ENCODE measurements at regions not wholly inside any gene's neighbourhood (a gene's known extent, or its start where the extent isn't known, plus 50 kb on each side); places are given as distances from the start of the nearest gene placed in this dataset.

DNA sequence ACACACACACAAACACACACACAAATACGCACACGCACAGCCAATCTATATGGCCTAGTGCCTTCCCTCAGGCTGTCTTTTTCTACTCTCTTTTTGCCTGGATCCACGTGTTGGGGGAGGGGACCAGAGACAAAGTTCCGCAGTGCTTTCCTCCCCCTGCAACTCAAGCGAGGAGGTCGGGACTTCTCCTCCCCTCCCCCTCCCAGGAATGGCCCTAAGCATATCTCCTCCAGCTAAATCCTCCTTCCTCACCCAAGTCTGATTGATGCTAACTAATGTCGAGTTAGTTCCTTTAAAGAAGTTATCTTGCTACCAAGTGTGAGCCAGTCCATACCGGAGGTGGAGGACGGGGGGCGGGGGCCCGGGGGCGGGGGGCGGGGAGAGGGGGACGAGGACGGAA lies 141.2 kb upstream of the ZIC3 start:
- Mint-ChIP-seq H3K9me3 (ENCODE audit: low read depth) (peaks cover 17% of the 10 kb centered on the region), H3K4me3 (ENCODE audit: unreplicated experiment) (no peak overlapping the region), H3K36me3 (ENCODE audit: low read depth) (no peaks in the 10 kb centered on the region), H3K27me3 (ENCODE audit: low read depth) (peaks cover 37% of the 10 kb centered on the region), H3K27ac (ENCODE audit: unreplicated experiment) (no peak overlapping the region), H3K4me1 (ENCODE audit: low read depth) (peaks cover 8% of the 10 kb centered on the region)
- TF ChIP-seq, protein P1, sequence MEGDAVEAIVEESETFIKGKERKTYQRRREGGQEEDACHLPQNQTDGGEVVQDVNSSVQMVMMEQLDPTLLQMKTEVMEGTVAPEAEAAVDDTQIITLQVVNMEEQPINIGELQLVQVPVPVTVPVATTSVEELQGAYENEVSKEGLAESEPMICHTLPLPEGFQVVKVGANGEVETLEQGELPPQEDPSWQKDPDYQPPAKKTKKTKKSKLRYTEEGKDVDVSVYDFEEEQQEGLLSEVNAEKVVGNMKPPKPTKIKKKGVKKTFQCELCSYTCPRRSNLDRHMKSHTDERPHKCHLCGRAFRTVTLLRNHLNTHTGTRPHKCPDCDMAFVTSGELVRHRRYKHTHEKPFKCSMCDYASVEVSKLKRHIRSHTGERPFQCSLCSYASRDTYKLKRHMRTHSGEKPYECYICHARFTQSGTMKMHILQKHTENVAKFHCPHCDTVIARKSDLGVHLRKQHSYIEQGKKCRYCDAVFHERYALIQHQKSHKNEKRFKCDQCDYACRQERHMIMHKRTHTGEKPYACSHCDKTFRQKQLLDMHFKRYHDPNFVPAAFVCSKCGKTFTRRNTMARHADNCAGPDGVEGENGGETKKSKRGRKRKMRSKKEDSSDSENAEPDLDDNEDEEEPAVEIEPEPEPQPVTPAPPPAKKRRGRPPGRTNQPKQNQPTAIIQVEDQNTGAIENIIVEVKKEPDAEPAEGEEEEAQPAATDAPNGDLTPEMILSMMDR (IDR thresholded peaks at IDR 0.05): no peak
- no peak for DNase-seq (ENCODE audit: low spot score)

DNA sequence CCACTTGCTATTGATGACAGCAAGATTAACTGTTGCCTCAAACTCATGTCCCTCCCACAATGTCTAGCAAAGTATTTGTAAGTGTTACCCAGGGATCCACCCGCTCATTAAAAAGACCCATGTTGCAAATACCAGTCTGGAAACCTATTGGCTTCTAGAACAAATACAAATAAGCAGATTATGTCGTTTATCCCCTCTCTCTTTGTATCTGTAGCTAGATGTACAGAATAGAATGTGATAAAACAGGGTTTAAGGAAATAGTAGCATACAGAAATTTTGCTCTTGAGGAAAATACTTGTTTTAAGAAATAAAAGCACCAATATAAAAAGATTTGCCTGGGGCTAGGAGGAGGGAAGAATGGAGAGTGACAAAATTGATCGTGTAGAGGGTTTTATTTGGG lies 142.7 kb upstream of the ZIC3 start:
- H3K4me3 Mint-ChIP-seq (ENCODE audit: unreplicated experiment): no peak overlapping the region
- no peaks in the 10 kb centered on the region for H3K36me3 Mint-ChIP-seq (ENCODE audit: low read depth)
- TF ChIP-seq, protein P1 (IDR thresholded peaks at IDR 0.05): no peak
- H3K27ac Mint-ChIP-seq (ENCODE audit: unreplicated experiment): no peak overlapping the region
- no peak for DNase-seq (ENCODE audit: low spot score)
- H3K4me1 Mint-ChIP-seq (ENCODE audit: low read depth): peaks cover 8% of the 10 kb centered on the region
- peaks cover 34% of the 10 kb centered on the region for H3K27me3 Mint-ChIP-seq (ENCODE audit: low read depth)
- H3K9me3 Mint-ChIP-seq (ENCODE audit: low read depth): peaks cover 17% of the 10 kb centered on the region

DNA sequence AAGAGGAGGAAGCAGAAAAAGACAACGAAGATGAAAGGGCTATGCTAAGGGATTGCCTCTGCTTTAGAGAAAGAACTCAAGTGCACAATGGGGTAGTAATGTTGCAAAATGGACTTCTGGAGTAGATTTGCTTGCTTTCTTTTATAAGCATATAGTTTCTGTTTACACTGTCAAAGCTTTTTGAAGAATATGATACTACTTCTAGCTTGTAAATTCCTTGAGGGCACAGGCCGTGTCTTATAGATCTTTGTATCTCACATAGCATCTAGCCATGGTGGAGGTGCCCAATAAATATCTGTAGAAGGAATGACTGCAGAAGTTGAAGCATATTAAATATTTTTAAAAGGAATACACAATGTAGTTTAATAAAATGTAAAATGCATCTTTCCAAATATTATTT lies 147.8 kb upstream of the ZIC3 start:
- peaks cover 26% of the 10 kb centered on the region for H3K9me3 Mint-ChIP-seq (ENCODE audit: low read depth)
- peaks cover 6% of the 10 kb centered on the region for H3K27me3 Mint-ChIP-seq (ENCODE audit: low read depth)
- H3K4me1 Mint-ChIP-seq (ENCODE audit: low read depth): no peaks in the 10 kb centered on the region
- H3K36me3 Mint-ChIP-seq (ENCODE audit: low read depth): no peaks in the 10 kb centered on the region
- H3K4me3 Mint-ChIP-seq (ENCODE audit: unreplicated experiment): no peak overlapping the region
- DNase-seq (ENCODE audit: low spot score): no peak
- no peak overlapping the region for H3K27ac Mint-ChIP-seq (ENCODE audit: unreplicated experiment)
- TF ChIP-seq, protein P1 (IDR thresholded peaks at IDR 0.05): no peak

DNA sequence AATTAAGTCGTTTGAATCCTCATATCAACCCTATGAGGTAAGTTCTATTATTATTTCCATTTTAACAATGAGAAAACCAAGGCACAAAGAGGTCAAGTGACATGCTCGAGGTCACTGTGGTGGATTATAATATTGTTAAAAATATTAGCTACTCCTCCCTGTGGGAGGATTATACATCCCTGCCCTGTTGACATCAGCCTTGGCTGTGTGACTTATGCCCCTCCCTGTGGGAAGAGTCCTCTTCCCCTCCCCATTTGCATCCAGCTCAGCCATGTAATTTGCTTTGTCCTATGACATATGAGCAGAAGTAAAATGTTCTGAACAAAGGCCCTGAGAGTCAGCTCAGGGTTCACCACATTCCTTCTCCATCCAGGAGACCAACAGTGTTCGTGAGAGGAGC lies 152.7 kb upstream of the ZIC3 start:
- TF ChIP-seq, protein P1 (IDR thresholded peaks at IDR 0.05): no peak
- Mint-ChIP-seq H3K27ac (ENCODE audit: unreplicated experiment) (no peak overlapping the region), H3K27me3 (ENCODE audit: low read depth) (no peaks in the 10 kb centered on the region), H3K4me1 (ENCODE audit: low read depth) (no peaks in the 10 kb centered on the region), H3K36me3 (ENCODE audit: low read depth) (no peaks in the 10 kb centered on the region), H3K4me3 (ENCODE audit: unreplicated experiment) (no peak overlapping the region), H3K9me3 (ENCODE audit: low read depth) (peaks cover 22% of the 10 kb centered on the region)
- DNase-seq (ENCODE audit: low spot score): no peak

DNA sequence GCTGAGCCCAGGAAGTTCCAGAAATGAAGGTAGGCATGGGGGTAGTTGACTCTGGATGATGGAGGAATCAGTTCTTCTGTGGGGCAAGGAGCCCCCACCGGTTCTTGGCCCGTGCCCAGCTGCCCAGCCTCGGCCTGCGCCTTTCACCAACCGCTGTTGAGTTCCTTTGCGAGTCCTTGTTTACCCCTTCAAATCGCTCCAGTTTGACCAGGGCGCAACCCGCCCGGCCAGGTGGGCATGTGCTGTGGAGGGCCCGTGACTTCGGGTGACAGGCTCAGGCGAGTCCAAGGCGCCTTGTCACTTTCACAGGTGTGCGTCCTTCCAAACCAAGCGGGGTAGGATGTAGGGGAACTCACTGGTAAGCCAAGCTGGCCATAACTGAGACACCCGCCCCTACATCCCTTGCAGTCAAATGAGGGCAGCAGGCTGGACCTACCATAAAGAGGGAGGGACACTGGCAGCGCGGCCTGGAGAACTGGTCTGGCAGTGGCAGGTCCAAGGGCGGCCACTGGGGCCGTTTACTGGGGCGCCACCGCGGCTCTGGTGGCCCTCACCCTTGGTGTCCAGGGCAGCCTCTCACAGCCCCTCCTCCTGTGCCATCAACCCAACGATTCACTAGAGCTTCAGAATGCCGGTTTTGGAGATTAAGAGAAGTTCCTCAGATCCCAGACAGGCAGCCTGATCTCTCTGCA lies 160.3 kb upstream of the ZIC3 start:
- Mint-ChIP-seq H3K9me3 (ENCODE audit: low read depth) (peaks cover 11% of the 10 kb centered on the region), H3K4me1 (ENCODE audit: low read depth) (no peaks in the 10 kb centered on the region), H3K27me3 (ENCODE audit: low read depth) (no peaks in the 10 kb centered on the region), H3K27ac (ENCODE audit: unreplicated experiment) (no peak overlapping the region), H3K4me3 (ENCODE audit: unreplicated experiment) (no peak overlapping the region), H3K36me3 (ENCODE audit: low read depth) (no peaks in the 10 kb centered on the region)
- no peak for DNase-seq (ENCODE audit: low spot score)
- TF ChIP-seq, protein P1 (IDR thresholded peaks at IDR 0.05): no peak
